Mammary epithelial cell (primary cell): ENCODE measurements at regions not wholly inside any gene's neighbourhood (a gene's known extent, or its start where the extent isn't known, plus 50 kb on each side); places are given as distances from the start of the nearest gene placed in this dataset.

Experiments
- EZH2 ChIP-seq: IDR thresholded peaks from 2 replicates; pipeline ENCODE4 v1.6.1; 2012; ENCODE audit warnings: low read length, inconsistent platforms, borderline replicate concordance
- TF ChIP-seq, protein P1 (sequence below), 2 donors: IDR thresholded peaks in 1 of 2; conservative IDR thresholded peaks in 1 of 2; 2 replicates each; pipeline ENCODE4 v1.5.1; 2011 to 2012; ENCODE audit warnings: inconsistent platforms in 2 of 2, low read length in 2 of 2, mild to moderate bottlenecking in 2 of 2, control low read depth in 1 of 2, low read depth in 1 of 2; ENCODE audit not compliant: insufficient read depth in 1 of 2; ENCODE audit errors: extremely low read depth in 1 of 2

DNA sequence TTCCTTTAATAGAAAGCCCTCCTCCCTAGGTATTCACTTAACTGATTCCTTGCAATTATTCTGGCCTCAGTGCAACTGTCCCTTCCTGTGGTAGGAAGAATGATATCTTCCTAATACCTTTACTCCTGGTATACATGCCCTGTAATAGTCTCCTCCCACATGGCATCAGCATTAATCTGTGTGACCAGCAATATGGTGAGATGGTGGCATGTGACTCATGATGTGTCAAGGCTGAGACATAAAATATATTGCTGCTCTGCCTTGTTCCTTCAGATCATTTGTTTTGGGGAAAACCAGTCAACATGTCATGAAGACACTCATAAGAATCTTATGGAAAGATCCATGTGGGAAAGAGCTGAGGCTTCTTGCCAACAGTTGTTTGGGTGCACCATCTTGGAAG lies 149.1 kb upstream of the TRPM3 start:
- TF ChIP-seq, protein P1, sequence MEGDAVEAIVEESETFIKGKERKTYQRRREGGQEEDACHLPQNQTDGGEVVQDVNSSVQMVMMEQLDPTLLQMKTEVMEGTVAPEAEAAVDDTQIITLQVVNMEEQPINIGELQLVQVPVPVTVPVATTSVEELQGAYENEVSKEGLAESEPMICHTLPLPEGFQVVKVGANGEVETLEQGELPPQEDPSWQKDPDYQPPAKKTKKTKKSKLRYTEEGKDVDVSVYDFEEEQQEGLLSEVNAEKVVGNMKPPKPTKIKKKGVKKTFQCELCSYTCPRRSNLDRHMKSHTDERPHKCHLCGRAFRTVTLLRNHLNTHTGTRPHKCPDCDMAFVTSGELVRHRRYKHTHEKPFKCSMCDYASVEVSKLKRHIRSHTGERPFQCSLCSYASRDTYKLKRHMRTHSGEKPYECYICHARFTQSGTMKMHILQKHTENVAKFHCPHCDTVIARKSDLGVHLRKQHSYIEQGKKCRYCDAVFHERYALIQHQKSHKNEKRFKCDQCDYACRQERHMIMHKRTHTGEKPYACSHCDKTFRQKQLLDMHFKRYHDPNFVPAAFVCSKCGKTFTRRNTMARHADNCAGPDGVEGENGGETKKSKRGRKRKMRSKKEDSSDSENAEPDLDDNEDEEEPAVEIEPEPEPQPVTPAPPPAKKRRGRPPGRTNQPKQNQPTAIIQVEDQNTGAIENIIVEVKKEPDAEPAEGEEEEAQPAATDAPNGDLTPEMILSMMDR (conservative IDR thresholded peaks at IDR 0.05 in 1 of 2, IDR thresholded peaks at IDR 0.05 in 1 of 2; ENCODE audit: extremely low read depth in 1 of 2, insufficient read depth in 1 of 2, low read depth in 1 of 2, low read length in 2 of 2), result no peak
- TF ChIP-seq EZH2, result no peak
